ENCODE measurements at regions not wholly inside any gene's neighbourhood (a gene's known extent, or its start where the extent isn't known, plus 50 kb on each side); places are given as distances from the start of the nearest gene placed in this dataset.

DNA sequence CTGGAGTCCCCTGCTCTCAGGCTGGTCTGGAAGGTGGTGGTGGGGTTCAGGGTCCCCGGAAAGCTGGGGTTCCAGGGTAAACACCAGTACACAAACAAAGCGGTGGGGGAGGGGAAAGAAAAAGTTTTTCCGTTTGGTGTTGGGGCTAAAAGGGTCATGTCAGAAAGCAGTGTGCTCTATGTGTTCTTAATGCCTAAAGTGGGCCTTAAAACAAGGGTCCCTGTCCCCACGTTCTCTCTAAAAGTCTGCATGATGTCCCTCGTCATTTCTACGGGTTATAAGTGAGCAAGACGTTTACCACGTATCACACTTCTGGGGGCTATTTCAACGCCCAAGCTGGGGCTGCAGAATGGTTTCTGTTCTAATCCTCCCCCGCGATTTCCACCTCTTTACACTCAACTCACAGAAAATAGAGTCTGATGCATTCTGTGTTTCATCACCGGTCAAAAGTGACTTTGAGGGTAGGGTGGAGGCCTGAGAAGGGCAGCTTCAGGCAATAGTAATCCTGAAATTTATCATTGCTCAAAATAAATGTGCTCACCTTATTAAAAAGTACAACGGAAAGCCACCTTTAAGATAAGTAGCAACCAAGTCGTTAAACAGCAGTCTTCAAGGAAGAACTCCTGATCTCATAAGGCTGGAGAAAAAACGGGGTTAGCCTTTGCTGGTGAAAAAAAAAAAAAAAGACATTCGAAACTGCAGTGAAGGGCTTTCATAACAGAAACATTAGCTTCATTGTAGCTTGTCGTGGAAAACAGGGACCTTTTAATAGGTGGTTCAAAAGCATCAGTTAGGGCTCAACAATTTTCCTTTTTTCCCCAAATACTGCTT, 63.9 kb upstream of the PTGR2 start:
- TF ChIP-seq, protein P1, sequence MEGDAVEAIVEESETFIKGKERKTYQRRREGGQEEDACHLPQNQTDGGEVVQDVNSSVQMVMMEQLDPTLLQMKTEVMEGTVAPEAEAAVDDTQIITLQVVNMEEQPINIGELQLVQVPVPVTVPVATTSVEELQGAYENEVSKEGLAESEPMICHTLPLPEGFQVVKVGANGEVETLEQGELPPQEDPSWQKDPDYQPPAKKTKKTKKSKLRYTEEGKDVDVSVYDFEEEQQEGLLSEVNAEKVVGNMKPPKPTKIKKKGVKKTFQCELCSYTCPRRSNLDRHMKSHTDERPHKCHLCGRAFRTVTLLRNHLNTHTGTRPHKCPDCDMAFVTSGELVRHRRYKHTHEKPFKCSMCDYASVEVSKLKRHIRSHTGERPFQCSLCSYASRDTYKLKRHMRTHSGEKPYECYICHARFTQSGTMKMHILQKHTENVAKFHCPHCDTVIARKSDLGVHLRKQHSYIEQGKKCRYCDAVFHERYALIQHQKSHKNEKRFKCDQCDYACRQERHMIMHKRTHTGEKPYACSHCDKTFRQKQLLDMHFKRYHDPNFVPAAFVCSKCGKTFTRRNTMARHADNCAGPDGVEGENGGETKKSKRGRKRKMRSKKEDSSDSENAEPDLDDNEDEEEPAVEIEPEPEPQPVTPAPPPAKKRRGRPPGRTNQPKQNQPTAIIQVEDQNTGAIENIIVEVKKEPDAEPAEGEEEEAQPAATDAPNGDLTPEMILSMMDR (IDR thresholded peaks at IDR 0.05): no peak
- TF ChIP-seq POLR2AphosphoS5 (IDR thresholded peaks at IDR 0.05): peak; percentile 37
